ENCODE measurements at regions not wholly inside any gene's neighbourhood (a gene's known extent, or its start where the extent isn't known, plus 50 kb on each side); places are given as distances from the start of the nearest gene placed in this dataset.

DNA sequence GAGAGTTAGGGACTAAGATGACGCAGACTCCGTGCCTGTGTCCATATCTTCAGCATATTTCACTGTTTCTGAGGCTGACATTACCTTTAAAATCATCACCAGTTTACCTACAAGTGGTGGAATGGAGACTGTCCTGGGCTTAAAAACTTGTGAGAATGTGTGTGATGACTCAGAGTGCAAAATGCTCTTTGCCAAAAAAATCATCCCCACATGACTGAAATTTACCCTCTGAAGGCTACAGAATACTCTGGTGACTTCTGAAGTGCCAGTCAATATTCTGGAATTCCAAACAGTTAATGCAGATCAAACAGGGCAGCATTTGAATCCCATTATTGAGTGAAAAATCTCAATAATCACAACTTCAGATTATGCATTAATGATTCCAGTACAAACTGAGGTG lies 901.4 kb downstream of the EFNB2 start:
- H2AFZ ChIP-seq (replicated peaks; ENCODE audit: low read length, poor library complexity): no peak overlapping the region
- no peak overlapping the region for H3K4ac ChIP-seq (ENCODE audit: low read depth, low read length)
- no peak overlapping the region for H3K14ac ChIP-seq (replicated peaks; ENCODE audit: low read depth, low read length)
- H3K56ac ChIP-seq (ENCODE audit: extremely low read depth, insufficient read depth, low read length): no peak overlapping the region
- CTCF ChIA-PET: no interaction called here
- H3K9ac ChIP-seq (ENCODE audit: low read depth, low read length): no peak overlapping the region
- no peaks in the 10 kb centered on the region for H3K36me3 ChIP-seq (ENCODE audit: control insufficient read depth, insufficient read depth, low read length)
- in situ Hi-C loops (cut with MboI; ENCODE audit: low sequenced_read_pairs): no loop called here
- no peak overlapping the region for H3K23ac ChIP-seq (ENCODE audit: low read depth, low read length)
- no peak overlapping the region for H4K8ac ChIP-seq (ENCODE audit: low read depth in 2 of 2, low read length in 2 of 2)
- H3K4me3 ChIP-seq (ENCODE audit: insufficient read depth, low read depth, low read length): no peak overlapping the region
- no peak overlapping the region for H3K27ac ChIP-seq (ENCODE audit: insufficient read depth, low read length)
- no peaks in the 10 kb centered on the region for H3K9me1 ChIP-seq (ENCODE audit: insufficient read depth, low read length)
- ATAC-seq (ENCODE audit: low read depth) (no peak), DNase-seq (no peak)
- H3K79me1 ChIP-seq (ENCODE audit: low read depth in 1 of 2, low read length in 2 of 2): no peaks in the 10 kb centered on the region
- no peak overlapping the region for H3K4me2 ChIP-seq (ENCODE audit: low read depth, low read length)
- H2AK9ac ChIP-seq (replicated peaks; ENCODE audit: low read depth, low read length, poor library complexity): no peak overlapping the region
- H2AK5ac ChIP-seq (ENCODE audit: low read depth, low read length): no peak overlapping the region
- H4K91ac ChIP-seq (ENCODE audit: insufficient read depth, low read depth, low read length): no peak overlapping the region
- POLR2A ChIA-PET (ENCODE audit: unreplicated experiment): no interaction called here
- no CpG with 5 or more reads among the region's 2 CpGs for WGBS, 2 experiments (ENCODE audit: extremely low coverage in 2 of 2, insufficient read length in 1 of 2)
- no peak overlapping the region for H3K18ac ChIP-seq (ENCODE audit: low read depth, low read length)
- H3K27me3 ChIP-seq (ENCODE audit: control insufficient read depth, insufficient read depth, low read length): no peaks in the 10 kb centered on the region
- TF ChIP-seq CHD1 (IDR thresholded peaks at IDR 0.05; ENCODE audit: low read depth, low read length) (no peak), RCOR1 (IDR thresholded peaks at IDR 0.05; ENCODE audit: insufficient replicate concordance, low read length) (no peak), RAD21 (IDR thresholded peaks at IDR 0.05; ENCODE audit: low read length) (no peak), POLR2A (IDR thresholded peaks at IDR 0.05; ENCODE audit: low read depth, low read length) (no peak), CEBPB (IDR thresholded peaks at IDR 0.05; ENCODE audit: low read depth, low read length) (no peak), SMC3 (IDR thresholded peaks at IDR 0.05; ENCODE audit: low read depth, low read length) (no peak)
- TF ChIP-seq, protein P1, sequence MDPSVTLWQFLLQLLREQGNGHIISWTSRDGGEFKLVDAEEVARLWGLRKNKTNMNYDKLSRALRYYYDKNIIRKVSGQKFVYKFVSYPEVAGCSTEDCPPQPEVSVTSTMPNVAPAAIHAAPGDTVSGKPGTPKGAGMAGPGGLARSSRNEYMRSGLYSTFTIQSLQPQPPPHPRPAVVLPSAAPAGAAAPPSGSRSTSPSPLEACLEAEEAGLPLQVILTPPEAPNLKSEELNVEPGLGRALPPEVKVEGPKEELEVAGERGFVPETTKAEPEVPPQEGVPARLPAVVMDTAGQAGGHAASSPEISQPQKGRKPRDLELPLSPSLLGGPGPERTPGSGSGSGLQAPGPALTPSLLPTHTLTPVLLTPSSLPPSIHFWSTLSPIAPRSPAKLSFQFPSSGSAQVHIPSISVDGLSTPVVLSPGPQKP (IDR thresholded peaks at IDR 0.05; ENCODE audit: borderline replicate concordance, low read depth, low read length): no peak
- TF ChIP-seq, protein P2, sequence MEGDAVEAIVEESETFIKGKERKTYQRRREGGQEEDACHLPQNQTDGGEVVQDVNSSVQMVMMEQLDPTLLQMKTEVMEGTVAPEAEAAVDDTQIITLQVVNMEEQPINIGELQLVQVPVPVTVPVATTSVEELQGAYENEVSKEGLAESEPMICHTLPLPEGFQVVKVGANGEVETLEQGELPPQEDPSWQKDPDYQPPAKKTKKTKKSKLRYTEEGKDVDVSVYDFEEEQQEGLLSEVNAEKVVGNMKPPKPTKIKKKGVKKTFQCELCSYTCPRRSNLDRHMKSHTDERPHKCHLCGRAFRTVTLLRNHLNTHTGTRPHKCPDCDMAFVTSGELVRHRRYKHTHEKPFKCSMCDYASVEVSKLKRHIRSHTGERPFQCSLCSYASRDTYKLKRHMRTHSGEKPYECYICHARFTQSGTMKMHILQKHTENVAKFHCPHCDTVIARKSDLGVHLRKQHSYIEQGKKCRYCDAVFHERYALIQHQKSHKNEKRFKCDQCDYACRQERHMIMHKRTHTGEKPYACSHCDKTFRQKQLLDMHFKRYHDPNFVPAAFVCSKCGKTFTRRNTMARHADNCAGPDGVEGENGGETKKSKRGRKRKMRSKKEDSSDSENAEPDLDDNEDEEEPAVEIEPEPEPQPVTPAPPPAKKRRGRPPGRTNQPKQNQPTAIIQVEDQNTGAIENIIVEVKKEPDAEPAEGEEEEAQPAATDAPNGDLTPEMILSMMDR (conservative IDR thresholded peaks at IDR 0.05; ENCODE audit: low read depth, low read length): no peak
- no peak overlapping the region for H2BK15ac ChIP-seq (ENCODE audit: low read depth, low read length)
- H2BK120ac ChIP-seq (ENCODE audit: low read depth, low read length): no peak overlapping the region
- dilution Hi-C loops (cut with HindIII; ENCODE audit: low sequenced_read_pairs, unreplicated experiment): no loop called here
- no peak overlapping the region for H2BK5ac ChIP-seq (ENCODE audit: low read depth, low read length, poor library complexity, severe bottlenecking)
- H2BK20ac ChIP-seq (ENCODE audit: low read depth, low read length): no peak overlapping the region
- no peaks in the 10 kb centered on the region for H3K9me3 ChIP-seq (ENCODE audit: control insufficient read depth, insufficient read depth, low read length)
- intact Hi-C loops (cut with micrococcal nuclease): no loop called here
- BruUV-seq (replicated peaks): no TSS peak
- H4K20me1 ChIP-seq (ENCODE audit: insufficient read depth, low read length): no peaks in the 10 kb centered on the region
- no peaks in the 10 kb centered on the region for H3K4me1 ChIP-seq (ENCODE audit: control insufficient read depth, insufficient read depth, low read length)
- no peak overlapping the region for H4K5ac ChIP-seq (ENCODE audit: low read depth, low read length)

Measured in IMR-90 (cell line).